Endothelial cell (in vitro differentiated cells): ENCODE measurements at regions not wholly inside any gene's neighbourhood (a gene's known extent, or its start where the extent isn't known, plus 50 kb on each side); places are given as distances from the start of the nearest gene placed in this dataset.
A peak's percentile ranks its signal among the peaks of the same experiment; 100 is the strongest.

ENCODE experiments used
- DNase-seq: peaks from one replicate; pipeline ENCODE4 v3.0.0; 2021; ENCODE audit warnings: low spot score
- H3K27ac Mint-ChIP-seq: one replicate; pipeline ENCODE4 v1.8.0; 2021; ENCODE audit warnings: mixed read lengths, inconsistent platforms; ENCODE audit not compliant: unreplicated experiment
- H3K27me3 Mint-ChIP-seq: one replicate; pipeline ENCODE4 v1.8.0; 2021; ENCODE audit warnings: mild to moderate bottlenecking, moderate library complexity, mixed read lengths, inconsistent platforms; ENCODE audit not compliant: unreplicated experiment
- H3K36me3 Mint-ChIP-seq: one replicate; pipeline ENCODE4 v1.8.0; 2021; ENCODE audit warnings: mild to moderate bottlenecking, low read depth, mixed read lengths, inconsistent platforms; ENCODE audit not compliant: unreplicated experiment
- H3K4me1 Mint-ChIP-seq: one replicate; pipeline ENCODE4 v1.8.0; 2021; ENCODE audit warnings: mild to moderate bottlenecking, mixed read lengths, inconsistent platforms; ENCODE audit not compliant: unreplicated experiment
- H3K4me3 Mint-ChIP-seq: one replicate; pipeline ENCODE4 v1.8.0; 2021; ENCODE audit warnings: mild to moderate bottlenecking, mixed read lengths, inconsistent platforms; ENCODE audit not compliant: unreplicated experiment
- H3K9me3 Mint-ChIP-seq: one replicate; pipeline ENCODE4 v1.8.0; 2021; ENCODE audit warnings: mixed read lengths, inconsistent platforms; ENCODE audit not compliant: unreplicated experiment
- TF ChIP-seq, protein P1 (sequence below): fragments of 200-600 bp; sonication (generic); IDR thresholded peaks from one replicate; pipeline ENCODE4 v1.5.0; 2021; ENCODE audit warnings: antibody characterized with exemption; ENCODE audit not compliant: unreplicated experiment

DNA sequence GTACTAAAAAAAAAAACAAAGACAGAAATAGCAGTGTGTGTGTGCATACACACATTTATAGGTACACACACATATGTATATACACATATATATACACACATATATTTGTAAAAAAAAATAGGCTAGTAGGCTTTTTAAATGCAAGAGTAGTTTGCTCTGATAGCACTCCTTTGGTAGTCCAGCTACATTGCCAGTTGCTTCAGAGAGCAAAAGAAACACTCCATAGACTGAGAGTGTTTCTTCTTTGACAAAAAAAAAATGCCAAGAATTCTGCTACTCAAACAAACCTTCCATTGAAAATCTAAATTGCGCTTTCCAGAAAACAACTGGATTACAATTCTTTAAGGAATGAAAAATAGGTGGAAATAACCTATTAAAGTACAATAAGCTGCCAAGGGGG, 365.9 kb upstream of the GALNT5 start:
- H3K27ac Mint-ChIP-seq, result no peak overlapping the region
- H3K36me3 Mint-ChIP-seq, result no peaks in the 10 kb centered on the region
- H3K9me3 Mint-ChIP-seq, result no peaks in the 10 kb centered on the region
- no peak for DNase-seq
- H3K4me3 Mint-ChIP-seq, result no peak overlapping the region
- H3K4me1 Mint-ChIP-seq, result peaks cover 5% of the 10 kb centered on the region
- H3K27me3 Mint-ChIP-seq, result no peaks in the 10 kb centered on the region
- TF ChIP-seq, protein P1, sequence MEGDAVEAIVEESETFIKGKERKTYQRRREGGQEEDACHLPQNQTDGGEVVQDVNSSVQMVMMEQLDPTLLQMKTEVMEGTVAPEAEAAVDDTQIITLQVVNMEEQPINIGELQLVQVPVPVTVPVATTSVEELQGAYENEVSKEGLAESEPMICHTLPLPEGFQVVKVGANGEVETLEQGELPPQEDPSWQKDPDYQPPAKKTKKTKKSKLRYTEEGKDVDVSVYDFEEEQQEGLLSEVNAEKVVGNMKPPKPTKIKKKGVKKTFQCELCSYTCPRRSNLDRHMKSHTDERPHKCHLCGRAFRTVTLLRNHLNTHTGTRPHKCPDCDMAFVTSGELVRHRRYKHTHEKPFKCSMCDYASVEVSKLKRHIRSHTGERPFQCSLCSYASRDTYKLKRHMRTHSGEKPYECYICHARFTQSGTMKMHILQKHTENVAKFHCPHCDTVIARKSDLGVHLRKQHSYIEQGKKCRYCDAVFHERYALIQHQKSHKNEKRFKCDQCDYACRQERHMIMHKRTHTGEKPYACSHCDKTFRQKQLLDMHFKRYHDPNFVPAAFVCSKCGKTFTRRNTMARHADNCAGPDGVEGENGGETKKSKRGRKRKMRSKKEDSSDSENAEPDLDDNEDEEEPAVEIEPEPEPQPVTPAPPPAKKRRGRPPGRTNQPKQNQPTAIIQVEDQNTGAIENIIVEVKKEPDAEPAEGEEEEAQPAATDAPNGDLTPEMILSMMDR, result no peak

DNA sequence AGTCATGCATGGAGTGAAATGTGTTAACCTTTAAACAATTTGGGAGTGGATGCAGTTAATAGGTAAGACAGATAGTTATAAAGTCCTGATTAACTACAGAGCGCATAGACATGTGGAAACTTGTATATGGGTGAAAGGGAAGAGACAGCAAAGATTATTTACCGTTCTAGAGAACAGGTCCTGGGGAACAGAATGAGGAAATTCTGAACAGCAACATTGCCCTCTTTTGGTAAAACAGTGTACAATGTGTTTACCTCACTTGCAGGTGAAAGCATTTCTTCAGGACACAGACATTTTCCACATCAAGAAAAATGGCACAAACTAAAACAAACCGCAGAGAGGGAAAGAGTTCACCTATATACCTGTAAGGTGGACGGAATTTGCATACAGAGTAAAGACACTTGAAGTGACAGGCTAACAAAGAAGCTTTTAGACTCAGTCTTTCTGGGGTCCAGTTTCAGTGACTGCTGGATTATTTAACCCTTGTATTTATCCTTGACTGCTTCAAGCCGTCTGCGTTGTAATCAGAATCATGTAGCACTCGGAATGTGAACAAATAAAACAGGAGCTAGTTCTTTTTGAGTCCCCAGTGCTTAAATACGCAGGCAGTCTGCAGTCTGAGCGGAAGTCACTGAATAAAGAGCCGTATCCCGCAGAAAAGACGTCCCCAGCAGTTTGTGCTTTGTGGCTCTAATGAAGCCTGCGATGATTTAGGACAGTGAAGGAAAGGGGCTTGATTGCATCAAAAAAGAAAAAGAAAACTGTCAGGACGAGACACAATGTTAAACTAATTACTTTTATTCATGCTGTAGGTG, 364.8 kb upstream of the GALNT5 start:
- DNase-seq, result no peak
- H3K9me3 Mint-ChIP-seq, result no peaks in the 10 kb centered on the region

DNA sequence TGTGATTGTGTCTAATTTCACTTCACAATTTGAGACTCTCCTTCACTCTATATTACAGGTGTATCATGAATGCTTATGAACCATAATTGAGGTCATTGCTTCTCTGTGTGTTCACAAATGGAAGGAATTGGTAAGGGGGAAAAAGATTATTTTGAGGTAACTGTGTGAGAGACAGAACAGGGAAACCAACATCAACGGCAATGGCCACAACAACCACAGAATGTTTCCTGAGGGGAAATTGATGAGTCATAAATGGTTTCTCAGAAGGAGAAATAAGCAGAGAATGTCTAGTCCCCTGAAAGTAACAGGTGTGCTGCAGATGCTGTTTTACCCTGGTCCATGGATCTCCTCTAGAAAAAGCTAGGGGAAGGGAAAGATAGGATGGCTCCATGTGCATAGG, 361.2 kb upstream of the GALNT5 start:
- H3K4me1 Mint-ChIP-seq, result peaks cover 5% of the 10 kb centered on the region
- no peaks in the 10 kb centered on the region for H3K9me3 Mint-ChIP-seq
- no peaks in the 10 kb centered on the region for H3K36me3 Mint-ChIP-seq
- TF ChIP-seq, protein P1, result no peak
- no peak overlapping the region for H3K4me3 Mint-ChIP-seq
- H3K27me3 Mint-ChIP-seq, result no peaks in the 10 kb centered on the region
- no peak overlapping the region for H3K27ac Mint-ChIP-seq
- DNase-seq, result no peak

More for the DNA sequence above, 364.8 kb upstream of the GALNT5 start:
- H3K27me3 Mint-ChIP-seq, result no peaks in the 10 kb centered on the region
- peak overlapping the region; percentile 52 for H3K4me3 Mint-ChIP-seq
- H3K36me3 Mint-ChIP-seq, result no peaks in the 10 kb centered on the region
- TF ChIP-seq, protein P1, result peak; percentile 29
- peaks cover 5% of the 10 kb centered on the region for H3K4me1 Mint-ChIP-seq
- no peak overlapping the region for H3K27ac Mint-ChIP-seq

DNA sequence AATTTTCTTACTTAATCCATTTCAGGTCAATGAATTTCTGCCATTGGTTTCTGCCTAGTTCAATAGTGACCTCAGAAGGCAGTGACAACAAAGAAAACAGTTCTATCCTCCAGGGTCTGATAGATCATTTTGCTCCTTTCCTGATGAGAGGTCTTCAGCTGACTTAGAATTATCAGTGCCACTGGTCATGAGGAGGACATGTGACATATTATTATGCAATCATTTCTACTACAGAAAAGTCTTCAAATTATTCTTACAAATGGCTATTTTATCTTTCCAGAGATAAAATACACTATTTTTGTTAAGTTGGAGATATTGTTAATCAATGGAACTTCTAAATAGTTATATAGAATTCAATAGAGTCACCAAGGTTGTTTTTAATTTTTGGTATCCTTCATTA, 360.0 kb upstream of the GALNT5 start:
- H3K4me3 Mint-ChIP-seq, result no peak overlapping the region
- peaks cover under 1% of the 10 kb centered on the region for H3K4me1 Mint-ChIP-seq
- no peak for DNase-seq
- TF ChIP-seq, protein P1, result no peak
- H3K9me3 Mint-ChIP-seq, result no peaks in the 10 kb centered on the region
- no peaks in the 10 kb centered on the region for H3K36me3 Mint-ChIP-seq
- no peak overlapping the region for H3K27ac Mint-ChIP-seq
- H3K27me3 Mint-ChIP-seq, result no peaks in the 10 kb centered on the region

DNA sequence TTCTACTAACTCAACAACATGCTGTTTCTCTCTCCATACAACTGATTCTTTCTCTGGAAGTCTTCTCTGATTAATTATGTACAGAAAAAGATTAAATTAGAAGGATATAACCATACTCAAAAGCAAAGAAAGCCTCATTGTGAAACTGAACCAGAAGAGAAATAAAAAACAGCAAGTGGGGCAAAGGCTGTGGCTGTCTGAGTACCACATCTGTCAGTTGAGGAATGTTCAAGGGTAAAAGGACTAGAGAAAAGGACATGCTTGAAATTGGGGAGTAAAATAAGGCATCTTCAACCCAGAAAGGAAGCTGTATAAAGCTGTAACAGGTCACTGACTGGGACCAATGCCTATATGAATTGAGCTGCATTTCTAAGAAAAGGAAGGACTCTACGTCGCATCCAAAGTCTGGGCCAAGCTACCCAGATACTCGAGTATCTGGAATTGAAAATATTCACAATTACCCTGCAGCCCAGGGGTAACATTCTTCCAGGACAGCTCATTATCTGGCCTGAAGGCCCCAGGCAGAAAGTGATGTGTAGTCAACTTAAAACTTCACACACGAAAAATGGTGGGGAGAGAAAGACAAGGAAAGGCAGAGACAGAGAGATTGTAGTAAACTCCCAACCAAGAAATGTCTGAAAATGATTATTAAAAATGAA, 356.0 kb upstream of the GALNT5 start:
- Mint-ChIP-seq H3K36me3 (no peaks in the 10 kb centered on the region), H3K4me3 (no peak overlapping the region), H3K4me1 (no peaks in the 10 kb centered on the region), H3K27ac (no peak overlapping the region), H3K27me3 (no peaks in the 10 kb centered on the region), H3K9me3 (no peaks in the 10 kb centered on the region)
- TF ChIP-seq, protein P1, result no peak
- no peak for DNase-seq
